ENCODE measurements at regions not wholly inside any gene's neighbourhood (a gene's known extent, or its start where the extent isn't known, plus 50 kb on each side); places are given as distances from the start of the nearest gene placed in this dataset.

GRCh38 chr15:35928847-35929246 is 382.9 kb upstream of the DPH6 start:
- TF ChIP-seq MXI1 (IDR thresholded peaks at IDR 0.05; ENCODE audit: borderline replicate concordance, low read depth, low read length) (no peak), CTCF (conservative IDR thresholded peaks at IDR 0.05; ENCODE audit: low read depth, low read length) (no peak), POLR2A (IDR thresholded peaks at IDR 0.05; ENCODE audit: low read depth, low read length) (no peak), MAFK (IDR thresholded peaks at IDR 0.05; ENCODE audit: low read depth, low read length) (no peak), CEBPB (IDR thresholded peaks at IDR 0.05; ENCODE audit: low read depth, low read length) (no peak), NFE2L2 (IDR thresholded peaks at IDR 0.05; ENCODE audit: low read depth, low read length) (no peak), BHLHE40 (IDR thresholded peaks at IDR 0.05; ENCODE audit: low read depth, low read length) (no peak)

Measured in IMR-90 (cell line).